ENCODE measurements at regions not wholly inside any gene's neighbourhood (a gene's known extent, or its start where the extent isn't known, plus 50 kb on each side); places are given as distances from the start of the nearest gene placed in this dataset.
"Not testable (repeated sequence)": the region's sequence is repeated elsewhere in the genome, so short reads cannot be mapped to it uniquely, and the experiment has no call there.

- H3K4me3 ChIP-seq (IDR thresholded peaks at IDR 0.05; ENCODE audit: insufficient read depth, low read depth, low read length) = no peak overlapping the region
- no peak overlapping the region for H3K4me2 ChIP-seq
- H3K27me3 ChIP-seq (ENCODE audit: insufficient read depth, low read depth) = no peaks in the 10 kb centered on the region
- no peak overlapping the region for H3K27ac ChIP-seq
- no peaks in the 10 kb centered on the region for H4K20me1 ChIP-seq (ENCODE audit: insufficient read depth)
- H3K4me1 ChIP-seq (ENCODE audit: low read depth, poor library complexity, severe bottlenecking) = no peaks in the 10 kb centered on the region
- H3K79me2 ChIP-seq (ENCODE audit: insufficient read depth, low read depth) = no peaks in the 10 kb centered on the region
- no peak for TF ChIP-seq CTCF (conservative IDR thresholded peaks at IDR 0.05; ENCODE audit: low read depth, low read length)
- H3K36me3 ChIP-seq (ENCODE audit: insufficient read depth) = no peaks in the 10 kb centered on the region
- H2AFZ ChIP-seq (ENCODE audit: low read depth) = no peak overlapping the region
- no peak overlapping the region for H3K9ac ChIP-seq
Observed at GRCh38 chr10:35933491-35933890, 291.4 kb upstream of the FZD8 start.

GRCh38 chr10:35929962-35930361 lies 287.9 kb upstream of the FZD8 start:
- not testable (repeated sequence) for H3K4me3 ChIP-seq (IDR thresholded peaks at IDR 0.05; ENCODE audit: insufficient read depth, low read depth, low read length); H3K4me2 ChIP-seq; H3K36me3 ChIP-seq (ENCODE audit: insufficient read depth); H4K20me1 ChIP-seq (ENCODE audit: insufficient read depth); H3K79me2 ChIP-seq (ENCODE audit: insufficient read depth, low read depth); H3K27me3 ChIP-seq (ENCODE audit: insufficient read depth, low read depth); H3K27ac ChIP-seq; H3K9ac ChIP-seq; H2AFZ ChIP-seq (ENCODE audit: low read depth); H3K4me1 ChIP-seq (ENCODE audit: low read depth, poor library complexity, severe bottlenecking)

GRCh38 chr10:35928748-35929147 lies 286.7 kb upstream of the FZD8 start:
- Histone ChIP-seq H4K20me1 (ENCODE audit: insufficient read depth) (no peaks in the 10 kb centered on the region), H3K27me3 (ENCODE audit: insufficient read depth, low read depth) (no peaks in the 10 kb centered on the region), H3K27ac (no peak overlapping the region), H3K79me2 (ENCODE audit: insufficient read depth, low read depth) (no peaks in the 10 kb centered on the region), H2AFZ (ENCODE audit: low read depth) (no peak overlapping the region), H3K4me2 (no peak overlapping the region), H3K9ac (no peak overlapping the region), H3K36me3 (ENCODE audit: insufficient read depth) (no peaks in the 10 kb centered on the region), H3K4me3 (IDR thresholded peaks at IDR 0.05; ENCODE audit: insufficient read depth, low read depth, low read length) (no peak overlapping the region), H3K4me1 (ENCODE audit: low read depth, poor library complexity, severe bottlenecking) (peaks cover 6% of the 10 kb centered on the region)
- TF ChIP-seq CTCF (conservative IDR thresholded peaks at IDR 0.05; ENCODE audit: low read depth, low read length) = no peak

GRCh38 chr10:35927990-35928488 lies 285.9 kb upstream of the FZD8 start:
- H3K4me2 ChIP-seq = no peak overlapping the region

More at GRCh38 chr10:35927990-35928488, 285.9 kb upstream of the FZD8 start:
- no peaks in the 10 kb centered on the region for H3K36me3 ChIP-seq (ENCODE audit: insufficient read depth)
- peaks cover 6% of the 10 kb centered on the region for H3K4me1 ChIP-seq (ENCODE audit: low read depth, poor library complexity, severe bottlenecking)
- H3K9ac ChIP-seq = no peak overlapping the region
- H4K20me1 ChIP-seq (ENCODE audit: insufficient read depth) = no peaks in the 10 kb centered on the region
- H2AFZ ChIP-seq (ENCODE audit: low read depth) = no peak overlapping the region
- no peak overlapping the region for H3K27ac ChIP-seq
- no peaks in the 10 kb centered on the region for H3K79me2 ChIP-seq (ENCODE audit: insufficient read depth, low read depth)
- no peaks in the 10 kb centered on the region for H3K27me3 ChIP-seq (ENCODE audit: insufficient read depth, low read depth)
- H3K4me3 ChIP-seq (IDR thresholded peaks at IDR 0.05; ENCODE audit: insufficient read depth, low read depth, low read length) = no peak overlapping the region
- no peak for TF ChIP-seq CTCF (conservative IDR thresholded peaks at IDR 0.05; ENCODE audit: low read depth, low read length)

Data from KMS-11 (cell line).